ENCODE measurements at regions not wholly inside any gene's neighbourhood (a gene's known extent, or its start where the extent isn't known, plus 50 kb on each side); places are given as distances from the start of the nearest gene placed in this dataset.
"Not testable (repeated sequence)": the region's sequence is repeated elsewhere in the genome, so short reads cannot be mapped to it uniquely, and the experiment has no call there.

- H3K36me3 Mint-ChIP-seq; H3K27me3 Mint-ChIP-seq; H3K4me1 Mint-ChIP-seq; H3K9me3 Mint-ChIP-seq (ENCODE audit: low read depth); ATAC-seq; H3K4me3 Mint-ChIP-seq; CTCF ChIA-PET; H3K27ac Mint-ChIP-seq: not testable (repeated sequence)
- peak; percentile 37 for DNase-seq
Observed at GRCh38 chr5:70778240-70778639, 122.2 kb upstream of the SERF1A start.

Measured in activated CD8-positive, alpha-beta memory T cell treated with anti-CD3 and anti-CD28 coated beads, Interleukin-2, amount 10 ng/mL, durations not matched to agents 7 days and 5 days (primary cell).